PC-9 (cell line): ENCODE measurements at regions not wholly inside any gene's neighbourhood (a gene's known extent, or its start where the extent isn't known, plus 50 kb on each side); places are given as distances from the start of the nearest gene placed in this dataset.

Experiments
- EZH2 ChIP-seq: fragments of 200-600 bp; sonication (generic); IDR thresholded peaks from 2 replicates; pipeline ENCODE4 v1.8.0; 2017; ENCODE audit warnings: antibody characterized with exemption, low read depth
- TF ChIP-seq, protein P1 (sequence below): fragments of 200-600 bp; sonication (generic); conservative IDR thresholded peaks from 2 replicates; pipeline ENCODE4 v1.6.1; 2017; ENCODE audit warnings: mixed run types, antibody characterized with exemption, mild to moderate bottlenecking, moderate library complexity

DNA sequence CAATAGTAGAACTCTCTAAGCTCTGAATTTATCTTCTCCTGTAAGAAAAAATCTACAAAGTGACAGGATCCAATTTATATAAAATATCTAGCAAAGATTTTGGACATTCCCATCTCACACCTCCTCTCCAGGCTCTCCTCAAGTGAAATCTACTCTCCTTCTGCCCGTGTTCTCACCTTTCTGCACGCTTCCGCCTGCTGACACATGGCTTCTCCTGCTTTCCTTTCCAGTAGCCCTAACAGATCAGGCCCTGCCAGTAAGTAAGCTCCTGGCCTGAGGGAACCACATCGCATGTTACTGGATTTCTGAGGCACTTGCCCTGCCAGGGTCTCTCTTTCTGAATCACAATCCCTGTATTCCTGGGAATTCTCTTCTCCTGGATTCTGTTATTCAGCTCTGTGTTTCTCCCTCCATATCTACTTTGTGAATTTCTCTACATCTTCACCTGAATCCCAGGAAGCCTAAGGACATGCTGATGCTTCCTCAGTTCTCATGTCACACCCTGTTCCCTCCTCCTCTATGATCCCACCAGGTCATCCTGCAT lies 53.3 kb upstream of the TOP3B start:
- TF ChIP-seq, protein P1, sequence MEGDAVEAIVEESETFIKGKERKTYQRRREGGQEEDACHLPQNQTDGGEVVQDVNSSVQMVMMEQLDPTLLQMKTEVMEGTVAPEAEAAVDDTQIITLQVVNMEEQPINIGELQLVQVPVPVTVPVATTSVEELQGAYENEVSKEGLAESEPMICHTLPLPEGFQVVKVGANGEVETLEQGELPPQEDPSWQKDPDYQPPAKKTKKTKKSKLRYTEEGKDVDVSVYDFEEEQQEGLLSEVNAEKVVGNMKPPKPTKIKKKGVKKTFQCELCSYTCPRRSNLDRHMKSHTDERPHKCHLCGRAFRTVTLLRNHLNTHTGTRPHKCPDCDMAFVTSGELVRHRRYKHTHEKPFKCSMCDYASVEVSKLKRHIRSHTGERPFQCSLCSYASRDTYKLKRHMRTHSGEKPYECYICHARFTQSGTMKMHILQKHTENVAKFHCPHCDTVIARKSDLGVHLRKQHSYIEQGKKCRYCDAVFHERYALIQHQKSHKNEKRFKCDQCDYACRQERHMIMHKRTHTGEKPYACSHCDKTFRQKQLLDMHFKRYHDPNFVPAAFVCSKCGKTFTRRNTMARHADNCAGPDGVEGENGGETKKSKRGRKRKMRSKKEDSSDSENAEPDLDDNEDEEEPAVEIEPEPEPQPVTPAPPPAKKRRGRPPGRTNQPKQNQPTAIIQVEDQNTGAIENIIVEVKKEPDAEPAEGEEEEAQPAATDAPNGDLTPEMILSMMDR = no peak
- no peak for TF ChIP-seq EZH2
